H1 (cell line): ENCODE measurements at regions not wholly inside any gene's neighbourhood (a gene's known extent, or its start where the extent isn't known, plus 50 kb on each side); places are given as distances from the start of the nearest gene placed in this dataset.

Source experiments
- CTCF ChIA-PET: fragments of 300-600 bp; sonication (Branson Sonifier 250); formaldehyde crosslinking; loops from one replicate; lab custom pipeline; 2021; ENCODE audit not compliant: partially characterized antibody; lab: Charles Lee
- POLR2A ChIA-PET: fragments of 300-600 bp; sonication (Branson Sonifier 250); formaldehyde crosslinking; loops from one replicate; lab custom pipeline; 2021; ENCODE audit warnings: inconsistent platforms; ENCODE audit not compliant: partially characterized antibody; lab: Charles Lee
- DNase-seq, 2 experiments: peaks; one replicate each; pipeline versions ENCODE4 v3.0.0 to v3.0.0-alpha.2; 2010 to 2022; ENCODE audit warnings: low spot score in 2 of 2, low read depth in 1 of 2, mixed read lengths in 1 of 2
- FAIRE-seq: peaks from 2 replicates; lab custom pipeline; 2011; peaks lifted over from hg19 to GRCh38; lab: Jason Lieb, UNC
- H2AFZ ChIP-seq: 2 replicates; pipeline ENCODE4 v1.8.1; 2012; ENCODE audit warnings: low read length, inconsistent platforms
- H2AK5ac ChIP-seq: 2 replicates; pipeline ENCODE4 v1.6.1; 2013; ENCODE audit warnings: low read depth, low read length
- H2BK120ac ChIP-seq: replicated peaks from 2 replicates; pipeline ENCODE3; 2013; ENCODE audit warnings: low read depth, low read length, inconsistent platforms
- H2BK12ac ChIP-seq: 2 replicates; pipeline ENCODE4 v1.6.1; 2013; ENCODE audit warnings: low read depth, low read length
- H2BK15ac ChIP-seq: 2 replicates; pipeline ENCODE4 v1.6.1; 2013; ENCODE audit warnings: low read length
- H2BK20ac ChIP-seq: 2 replicates; pipeline ENCODE4 v1.6.1; 2013; ENCODE audit warnings: low read length
- H2BK5ac ChIP-seq: 2 replicates; pipeline ENCODE4 v1.6.1; 2013; ENCODE audit warnings: low read depth, low read length
- H3K14ac ChIP-seq: 2 replicates; pipeline ENCODE4 v1.6.1; 2013; ENCODE audit warnings: inconsistent platforms; ENCODE audit not compliant: insufficient read length
- H3K18ac ChIP-seq: 2 replicates; pipeline ENCODE4 v1.6.1; 2013; ENCODE audit warnings: low read length; ENCODE audit errors: extremely low read depth
- H3K23ac ChIP-seq: 2 replicates; pipeline ENCODE4 v1.6.1; 2013; ENCODE audit warnings: inconsistent platforms; ENCODE audit not compliant: insufficient read length
- H3K23me2 ChIP-seq: 2 replicates; pipeline ENCODE4 v1.6.1; 2013; ENCODE audit warnings: low read depth, low read length
- H3K27ac ChIP-seq: 2 replicates; pipeline ENCODE4 v1.6.1; 2011; ENCODE audit warnings: low read depth, low read length, inconsistent platforms
- H3K27me3 ChIP-seq, 4 experiments: replicated peaks in 1 of 4; 1 replicate in 1 of 4; 2 replicates in 3 of 4; pipeline versions ENCODE4 v1.6.1 to v1.8.1; 2011 to 2013; ENCODE audit warnings: low read length in 3 of 4, mild to moderate bottlenecking in 3 of 4, inconsistent platforms in 2 of 4, mixed read lengths in 2 of 4, moderate library complexity in 1 of 4; ENCODE audit not compliant: control insufficient read depth in 3 of 4, insufficient read depth in 3 of 4; ENCODE audit errors: extremely low read depth in 1 of 4
- H3K36me3 ChIP-seq, 4 experiments: 2 replicates each; pipeline versions ENCODE4 v1.6.1 to v1.8.1; 2011 to 2013; ENCODE audit warnings: mild to moderate bottlenecking in 4 of 4, low read length in 3 of 4, moderate library complexity in 2 of 4, control low read depth in 1 of 4, inconsistent platforms in 1 of 4; ENCODE audit not compliant: insufficient read depth in 4 of 4, control insufficient read depth in 2 of 4
- H3K4ac ChIP-seq: replicated peaks from 2 replicates; pipeline ENCODE3; 2013; ENCODE audit warnings: low read length, low read depth, mixed read lengths, inconsistent platforms; ENCODE audit not compliant: insufficient read length
- H3K4me1 ChIP-seq, 4 experiments: replicated peaks in 1 of 4; 1 replicate in 1 of 4; 2 replicates in 3 of 4; pipeline versions ENCODE4 v1.6.1 to v1.8.1; 2011 to 2013; ENCODE audit warnings: low read length in 3 of 4, inconsistent platforms in 2 of 4, mixed read lengths in 1 of 4; ENCODE audit not compliant: insufficient read depth in 4 of 4, control insufficient read depth in 3 of 4
- H3K4me2 ChIP-seq, 2 experiments: 2 replicates each; pipeline versions ENCODE4 v1.6.1 to v1.8.1; 2011 to 2013; ENCODE audit warnings: low read depth in 2 of 2, low read length in 2 of 2, control low read depth in 1 of 2, inconsistent platforms in 1 of 2, mild to moderate bottlenecking in 1 of 2; ENCODE audit not compliant: insufficient read depth in 1 of 2
- H3K4me3 ChIP-seq, 4 experiments: fragments of 200-600, 300-600 bp in 1 of 4; sonication (generic), shearing (Covaris generic), sonication (Bioruptor Twin) in 1 of 4; 2 replicates each; pipeline versions ENCODE4 v1.5.1 to v1.8.1; 2011 to 2016; ENCODE audit warnings: low read length in 4 of 4, low read depth in 3 of 4, control low read depth in 2 of 4, inconsistent platforms in 2 of 4, mild to moderate bottlenecking in 2 of 4, mixed read lengths in 1 of 4, moderate library complexity in 1 of 4; ENCODE audit not compliant: insufficient read depth in 2 of 4; ENCODE audit errors: extremely low read depth in 1 of 4
- H3K56ac ChIP-seq: replicated peaks from 2 replicates; pipeline ENCODE3; 2013; ENCODE audit warnings: low read depth, mild to moderate bottlenecking, mixed read lengths, low read length, inconsistent platforms; ENCODE audit not compliant: insufficient read length
- H3K79me1 ChIP-seq: 2 replicates; pipeline ENCODE4 v1.6.1; 2013; ENCODE audit warnings: low read depth, low read length, control low read depth
- H3K79me2 ChIP-seq, 2 experiments: 2 replicates each; pipeline versions ENCODE4 v1.6.1 to v1.8.1; 2012 to 2013; ENCODE audit warnings: low read length in 2 of 2, mild to moderate bottlenecking in 2 of 2, inconsistent platforms in 1 of 2; ENCODE audit not compliant: insufficient read depth in 2 of 2, control insufficient read depth in 1 of 2
- H3K9ac ChIP-seq, 4 experiments: replicated peaks in 1 of 4; 1 replicate in 1 of 4; 2 replicates in 3 of 4; pipeline versions ENCODE4 v1.6.1 to v1.8.1; 2011 to 2013; ENCODE audit warnings: low read depth in 3 of 4, low read length in 3 of 4, control low read depth in 2 of 4, mild to moderate bottlenecking in 2 of 4, moderate library complexity in 2 of 4, inconsistent platforms in 1 of 4; ENCODE audit errors: extremely low read depth in 1 of 4
- H3K9me3 ChIP-seq, 2 experiments: 2 replicates each; pipeline versions ENCODE4 v1.6.1 to v1.8.1; 2012 to 2013; ENCODE audit warnings: mild to moderate bottlenecking in 2 of 2, moderate library complexity in 2 of 2, control low read depth in 1 of 2, inconsistent platforms in 1 of 2, low read depth in 1 of 2, low read length in 1 of 2, mixed read lengths in 1 of 2; ENCODE audit not compliant: insufficient read depth in 2 of 2
- H4K20me1 ChIP-seq, 2 experiments: replicated peaks in 1 of 2; 2 replicates each; pipeline versions ENCODE3 to v1.8.1; 2011 to 2013; ENCODE audit warnings: inconsistent platforms in 2 of 2, low read length in 2 of 2, mild to moderate bottlenecking in 1 of 2; ENCODE audit not compliant: insufficient read depth in 2 of 2, control insufficient read depth in 1 of 2
- H4K5ac ChIP-seq: 2 replicates; pipeline ENCODE4 v1.6.1; 2013; ENCODE audit warnings: low read length, low read depth, mixed read lengths, inconsistent platforms; ENCODE audit not compliant: insufficient read length
- H4K8ac ChIP-seq: 2 replicates; pipeline ENCODE4 v1.8.0; 2013; ENCODE audit warnings: mild to moderate bottlenecking, moderate library complexity, low read length, inconsistent platforms; ENCODE audit not compliant: insufficient read depth; ENCODE audit errors: extremely low read depth
- H4K91ac ChIP-seq: replicated peaks from 2 replicates; pipeline ENCODE3; 2013; ENCODE audit warnings: low read length, mixed read lengths, inconsistent platforms; ENCODE audit not compliant: insufficient read length
- WGBS, 2 experiments: shearing (Covaris generic) in 1 of 2; methylation state at CpG; one replicate each; pipeline versions ENCODE4 v1.1.6 to v1.1.7; 2013 to 2015; ENCODE audit warnings: low lambda C conversion rate in 2 of 2, mixed read lengths in 2 of 2, inconsistent platforms in 1 of 2, low coverage in 1 of 2, missing lambda C conversion rate in 1 of 2; ENCODE audit not compliant: insufficient replicate concordance in 2 of 2, insufficient coverage in 1 of 2, insufficient read length in 1 of 2; ENCODE audit errors: extremely low coverage in 1 of 2, missing lambda C conversion rate in 1 of 2; 5-methylcytosine and 5-hydroxymethylcytosine counted together
- TF ChIP-seq, protein P1 (sequence below): fragments of 300-600 bp; sonication (generic); IDR thresholded peaks from 2 replicates; pipeline ENCODE4 v1.7.1; 2012; ENCODE audit warnings: low read length, moderate library complexity, mild to moderate bottlenecking, inconsistent platforms; ENCODE audit not compliant: insufficient replicate concordance

DNA sequence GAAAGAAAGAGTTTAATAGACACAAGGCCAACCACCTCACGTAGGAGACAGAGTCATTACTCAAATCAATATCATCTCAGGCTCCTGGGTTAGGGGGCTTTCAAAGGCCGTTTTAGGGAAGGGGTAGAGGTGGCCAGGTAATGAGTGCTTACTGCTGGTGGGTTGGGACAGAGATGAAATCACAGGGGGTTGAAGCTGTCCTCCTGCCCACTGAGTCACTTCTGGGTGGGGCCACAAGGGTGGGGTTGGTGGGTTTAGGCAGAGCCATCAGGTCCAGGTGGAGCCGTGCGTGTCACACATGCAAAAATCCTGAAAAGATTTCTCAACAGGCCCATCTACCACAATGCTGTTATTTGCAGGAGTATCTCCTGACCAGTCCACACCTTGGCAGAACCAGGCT, 167.0 kb upstream of the EXOC2 start:
- 93% methylated on average over 4 of the region's 4 CpGs; no CpG with 5 or more reads in 1 of the 2 experiments for WGBS, 2 experiments
- POLR2A ChIA-PET: no interaction called here
- no peak overlapping the region for H2BK20ac ChIP-seq
- H3K14ac ChIP-seq: no peak overlapping the region
- H3K79me2 ChIP-seq: no peaks in the 10 kb centered on the region
- H2AK5ac ChIP-seq: no peak overlapping the region
- H4K91ac ChIP-seq: no peak overlapping the region
- H3K56ac ChIP-seq: no peak overlapping the region
- H3K27me3 ChIP-seq: no peaks in the 10 kb centered on the region
- H3K9me3 ChIP-seq: no peaks in the 10 kb centered on the region
- H2AFZ ChIP-seq: no peak overlapping the region
- H3K4me1 ChIP-seq: no peaks in the 10 kb centered on the region
- no peak overlapping the region for H3K27ac ChIP-seq
- H4K20me1 ChIP-seq: no peaks in the 10 kb centered on the region
- no peak for DNase-seq
- H4K8ac ChIP-seq: no peak overlapping the region
- H3K9ac ChIP-seq: no peak overlapping the region
- H2BK5ac ChIP-seq: no peak overlapping the region
- H2BK120ac ChIP-seq: no peak overlapping the region
- H3K4me2 ChIP-seq: no peak overlapping the region
- H3K36me3 ChIP-seq: no peaks in the 10 kb centered on the region
- H4K5ac ChIP-seq: no peak overlapping the region
- FAIRE-seq: no peak
- H3K18ac ChIP-seq: no peak overlapping the region
- H2BK12ac ChIP-seq: no peak overlapping the region
- H3K23me2 ChIP-seq: peaks cover 8% of the 10 kb centered on the region; the same call in 1 of the 2 replicates
- H3K4me3 ChIP-seq: no peak overlapping the region
- no peak overlapping the region for H2BK15ac ChIP-seq
- H3K4ac ChIP-seq: no peak overlapping the region
- H3K79me1 ChIP-seq: no peaks in the 10 kb centered on the region
- CTCF ChIA-PET: no interaction called here
- no peak overlapping the region for H3K23ac ChIP-seq
- TF ChIP-seq, protein P1, sequence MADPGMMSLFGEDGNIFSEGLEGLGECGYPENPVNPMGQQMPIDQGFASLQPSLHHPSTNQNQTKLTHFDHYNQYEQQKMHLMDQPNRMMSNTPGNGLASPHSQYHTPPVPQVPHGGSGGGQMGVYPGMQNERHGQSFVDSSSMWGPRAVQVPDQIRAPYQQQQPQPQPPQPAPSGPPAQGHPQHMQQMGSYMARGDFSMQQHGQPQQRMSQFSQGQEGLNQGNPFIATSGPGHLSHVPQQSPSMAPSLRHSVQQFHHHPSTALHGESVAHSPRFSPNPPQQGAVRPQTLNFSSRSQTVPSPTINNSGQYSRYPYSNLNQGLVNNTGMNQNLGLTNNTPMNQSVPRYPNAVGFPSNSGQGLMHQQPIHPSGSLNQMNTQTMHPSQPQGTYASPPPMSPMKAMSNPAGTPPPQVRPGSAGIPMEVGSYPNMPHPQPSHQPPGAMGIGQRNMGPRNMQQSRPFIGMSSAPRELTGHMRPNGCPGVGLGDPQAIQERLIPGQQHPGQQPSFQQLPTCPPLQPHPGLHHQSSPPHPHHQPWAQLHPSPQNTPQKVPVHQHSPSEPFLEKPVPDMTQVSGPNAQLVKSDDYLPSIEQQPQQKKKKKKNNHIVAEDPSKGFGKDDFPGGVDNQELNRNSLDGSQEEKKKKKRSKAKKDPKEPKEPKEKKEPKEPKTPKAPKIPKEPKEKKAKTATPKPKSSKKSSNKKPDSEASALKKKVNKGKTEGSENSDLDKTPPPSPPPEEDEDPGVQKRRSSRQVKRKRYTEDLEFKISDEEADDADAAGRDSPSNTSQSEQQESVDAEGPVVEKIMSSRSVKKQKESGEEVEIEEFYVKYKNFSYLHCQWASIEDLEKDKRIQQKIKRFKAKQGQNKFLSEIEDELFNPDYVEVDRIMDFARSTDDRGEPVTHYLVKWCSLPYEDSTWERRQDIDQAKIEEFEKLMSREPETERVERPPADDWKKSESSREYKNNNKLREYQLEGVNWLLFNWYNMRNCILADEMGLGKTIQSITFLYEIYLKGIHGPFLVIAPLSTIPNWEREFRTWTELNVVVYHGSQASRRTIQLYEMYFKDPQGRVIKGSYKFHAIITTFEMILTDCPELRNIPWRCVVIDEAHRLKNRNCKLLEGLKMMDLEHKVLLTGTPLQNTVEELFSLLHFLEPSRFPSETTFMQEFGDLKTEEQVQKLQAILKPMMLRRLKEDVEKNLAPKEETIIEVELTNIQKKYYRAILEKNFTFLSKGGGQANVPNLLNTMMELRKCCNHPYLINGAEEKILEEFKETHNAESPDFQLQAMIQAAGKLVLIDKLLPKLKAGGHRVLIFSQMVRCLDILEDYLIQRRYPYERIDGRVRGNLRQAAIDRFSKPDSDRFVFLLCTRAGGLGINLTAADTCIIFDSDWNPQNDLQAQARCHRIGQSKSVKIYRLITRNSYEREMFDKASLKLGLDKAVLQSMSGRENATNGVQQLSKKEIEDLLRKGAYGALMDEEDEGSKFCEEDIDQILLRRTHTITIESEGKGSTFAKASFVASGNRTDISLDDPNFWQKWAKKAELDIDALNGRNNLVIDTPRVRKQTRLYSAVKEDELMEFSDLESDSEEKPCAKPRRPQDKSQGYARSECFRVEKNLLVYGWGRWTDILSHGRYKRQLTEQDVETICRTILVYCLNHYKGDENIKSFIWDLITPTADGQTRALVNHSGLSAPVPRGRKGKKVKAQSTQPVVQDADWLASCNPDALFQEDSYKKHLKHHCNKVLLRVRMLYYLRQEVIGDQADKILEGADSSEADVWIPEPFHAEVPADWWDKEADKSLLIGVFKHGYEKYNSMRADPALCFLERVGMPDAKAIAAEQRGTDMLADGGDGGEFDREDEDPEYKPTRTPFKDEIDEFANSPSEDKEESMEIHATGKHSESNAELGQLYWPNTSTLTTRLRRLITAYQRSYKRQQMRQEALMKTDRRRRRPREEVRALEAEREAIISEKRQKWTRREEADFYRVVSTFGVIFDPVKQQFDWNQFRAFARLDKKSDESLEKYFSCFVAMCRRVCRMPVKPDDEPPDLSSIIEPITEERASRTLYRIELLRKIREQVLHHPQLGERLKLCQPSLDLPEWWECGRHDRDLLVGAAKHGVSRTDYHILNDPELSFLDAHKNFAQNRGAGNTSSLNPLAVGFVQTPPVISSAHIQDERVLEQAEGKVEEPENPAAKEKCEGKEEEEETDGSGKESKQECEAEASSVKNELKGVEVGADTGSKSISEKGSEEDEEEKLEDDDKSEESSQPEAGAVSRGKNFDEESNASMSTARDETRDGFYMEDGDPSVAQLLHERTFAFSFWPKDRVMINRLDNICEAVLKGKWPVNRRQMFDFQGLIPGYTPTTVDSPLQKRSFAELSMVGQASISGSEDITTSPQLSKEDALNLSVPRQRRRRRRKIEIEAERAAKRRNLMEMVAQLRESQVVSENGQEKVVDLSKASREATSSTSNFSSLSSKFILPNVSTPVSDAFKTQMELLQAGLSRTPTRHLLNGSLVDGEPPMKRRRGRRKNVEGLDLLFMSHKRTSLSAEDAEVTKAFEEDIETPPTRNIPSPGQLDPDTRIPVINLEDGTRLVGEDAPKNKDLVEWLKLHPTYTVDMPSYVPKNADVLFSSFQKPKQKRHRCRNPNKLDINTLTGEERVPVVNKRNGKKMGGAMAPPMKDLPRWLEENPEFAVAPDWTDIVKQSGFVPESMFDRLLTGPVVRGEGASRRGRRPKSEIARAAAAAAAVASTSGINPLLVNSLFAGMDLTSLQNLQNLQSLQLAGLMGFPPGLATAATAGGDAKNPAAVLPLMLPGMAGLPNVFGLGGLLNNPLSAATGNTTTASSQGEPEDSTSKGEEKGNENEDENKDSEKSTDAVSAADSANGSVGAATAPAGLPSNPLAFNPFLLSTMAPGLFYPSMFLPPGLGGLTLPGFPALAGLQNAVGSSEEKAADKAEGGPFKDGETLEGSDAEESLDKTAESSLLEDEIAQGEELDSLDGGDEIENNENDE: no peak
